Astrocyte (in vitro differentiated cells and primary cell): ENCODE measurements at regions not wholly inside any gene's neighbourhood (a gene's known extent, or its start where the extent isn't known, plus 50 kb on each side); places are given as distances from the start of the nearest gene placed in this dataset.

Experiments used
- DNase-seq: peaks from one replicate; pipeline ENCODE4 v3.0.0-alpha.2; 2010; ENCODE audit warnings: low read depth
- FAIRE-seq: peaks from 2 replicates; lab custom pipeline; 2011; peaks lifted over from hg19 to GRCh38; lab: Jason Lieb, UNC
- H2AFZ ChIP-seq: 2 replicates; pipeline ENCODE4 v1.6.0; 2012; ENCODE audit warnings: low read depth, low read length, inconsistent platforms
- H3K27ac ChIP-seq: 2 replicates; pipeline ENCODE4 v1.5.1; 2011; ENCODE audit warnings: low read depth, low read length, inconsistent platforms
- H3K27me3 ChIP-seq: 2 replicates; pipeline ENCODE4 v1.6.0; 2011; ENCODE audit warnings: low read length, inconsistent platforms; ENCODE audit not compliant: insufficient read depth
- H3K36me3 ChIP-seq: 2 replicates; pipeline ENCODE4 v1.5.1; 2011; ENCODE audit warnings: low read length, inconsistent platforms; ENCODE audit not compliant: insufficient read depth
- H3K4me1 ChIP-seq: 2 replicates; pipeline ENCODE4 v1.5.1; 2011; ENCODE audit warnings: low read length, inconsistent platforms; ENCODE audit not compliant: insufficient read depth
- H3K4me2 ChIP-seq: 2 replicates; pipeline ENCODE4 v1.6.0; 2012; ENCODE audit warnings: low read length, inconsistent platforms
- H3K4me3 ChIP-seq: 2 replicates; pipeline ENCODE4 v1.5.1; 2011; ENCODE audit warnings: low read depth, mild to moderate bottlenecking, low read length, inconsistent platforms; ENCODE audit not compliant: insufficient read depth
- H3K79me2 ChIP-seq: 2 replicates; pipeline ENCODE4 v1.6.0; 2012; ENCODE audit warnings: mild to moderate bottlenecking, low read length, inconsistent platforms; ENCODE audit not compliant: insufficient read depth
- H3K9ac ChIP-seq: 2 replicates; pipeline ENCODE4 v1.6.0; 2012; ENCODE audit warnings: mild to moderate bottlenecking, low read length, inconsistent platforms
- H3K9me3 ChIP-seq: 2 replicates; pipeline ENCODE4 v1.5.1; 2012; ENCODE audit warnings: low read depth, mild to moderate bottlenecking, low read length, inconsistent platforms; ENCODE audit not compliant: insufficient read depth
- H4K20me1 ChIP-seq: 2 replicates; pipeline ENCODE4 v1.6.0; 2012; ENCODE audit warnings: low read length, inconsistent platforms; ENCODE audit not compliant: insufficient read depth
- H3K27ac Mint-ChIP-seq: one replicate; pipeline ENCODE4 v1.8.0; 2021; ENCODE audit warnings: mild to moderate bottlenecking, mixed read lengths; ENCODE audit not compliant: unreplicated experiment
- H3K27me3 Mint-ChIP-seq: one replicate; pipeline ENCODE4 v1.8.0; 2021; ENCODE audit warnings: low read depth, mixed read lengths; ENCODE audit not compliant: unreplicated experiment
- H3K36me3 Mint-ChIP-seq: one replicate; pipeline ENCODE4 v1.8.0; 2021; ENCODE audit warnings: low read depth, mixed read lengths; ENCODE audit not compliant: unreplicated experiment
- H3K4me1 Mint-ChIP-seq: one replicate; pipeline ENCODE4 v1.8.0; 2021; ENCODE audit warnings: low read depth, mixed read lengths; ENCODE audit not compliant: unreplicated experiment
- H3K4me3 Mint-ChIP-seq: one replicate; pipeline ENCODE4 v1.8.0; 2021; ENCODE audit warnings: mild to moderate bottlenecking, moderate library complexity, mixed read lengths; ENCODE audit not compliant: unreplicated experiment
- H3K9me3 Mint-ChIP-seq: one replicate; pipeline ENCODE4 v1.8.0; 2021; ENCODE audit warnings: mild to moderate bottlenecking, mixed read lengths; ENCODE audit not compliant: unreplicated experiment
- EZH2 ChIP-seq: IDR thresholded peaks from 2 replicates; pipeline ENCODE4 v1.6.1; 2012; ENCODE audit warnings: mild to moderate bottlenecking, low read length, inconsistent platforms; ENCODE audit not compliant: insufficient read depth
- TF ChIP-seq, protein P1 (sequence below): IDR thresholded peaks from 2 replicates; pipeline ENCODE4 v1.5.1; 2011; ENCODE audit warnings: low read depth, mild to moderate bottlenecking, inconsistent platforms, low read length, moderate library complexity; ENCODE audit not compliant: insufficient read depth

DNA sequence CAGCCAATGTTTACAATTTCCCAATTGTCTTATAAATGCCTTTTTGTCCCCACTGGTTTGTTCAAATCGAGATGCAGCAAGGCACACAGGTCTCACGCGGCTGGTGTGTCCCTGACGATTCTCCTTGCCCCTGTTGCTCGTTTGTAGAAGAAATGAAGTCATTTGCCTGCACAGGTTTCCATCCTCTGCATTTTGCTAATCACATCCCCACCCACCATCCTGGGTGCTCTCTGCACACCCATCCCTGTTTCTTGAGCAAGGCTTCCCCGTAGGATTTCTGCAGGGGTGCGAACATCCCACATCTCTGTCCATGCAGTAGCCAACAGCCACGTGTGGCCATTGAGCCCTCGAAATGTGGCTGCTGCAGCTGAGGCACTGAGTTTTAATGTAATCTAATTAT lies 59.8 kb upstream of the SOX1 start:
- Mint-ChIP-seq H3K4me3 (no peak overlapping the region), H3K4me1 (no peaks in the 10 kb centered on the region), H3K9me3 (peaks cover 16% of the 10 kb centered on the region), H3K27ac (no peak overlapping the region), H3K27me3 (peaks cover 33% of the 10 kb centered on the region), H3K36me3 (no peaks in the 10 kb centered on the region)
- TF ChIP-seq EZH2 = no peak
- TF ChIP-seq, protein P1, sequence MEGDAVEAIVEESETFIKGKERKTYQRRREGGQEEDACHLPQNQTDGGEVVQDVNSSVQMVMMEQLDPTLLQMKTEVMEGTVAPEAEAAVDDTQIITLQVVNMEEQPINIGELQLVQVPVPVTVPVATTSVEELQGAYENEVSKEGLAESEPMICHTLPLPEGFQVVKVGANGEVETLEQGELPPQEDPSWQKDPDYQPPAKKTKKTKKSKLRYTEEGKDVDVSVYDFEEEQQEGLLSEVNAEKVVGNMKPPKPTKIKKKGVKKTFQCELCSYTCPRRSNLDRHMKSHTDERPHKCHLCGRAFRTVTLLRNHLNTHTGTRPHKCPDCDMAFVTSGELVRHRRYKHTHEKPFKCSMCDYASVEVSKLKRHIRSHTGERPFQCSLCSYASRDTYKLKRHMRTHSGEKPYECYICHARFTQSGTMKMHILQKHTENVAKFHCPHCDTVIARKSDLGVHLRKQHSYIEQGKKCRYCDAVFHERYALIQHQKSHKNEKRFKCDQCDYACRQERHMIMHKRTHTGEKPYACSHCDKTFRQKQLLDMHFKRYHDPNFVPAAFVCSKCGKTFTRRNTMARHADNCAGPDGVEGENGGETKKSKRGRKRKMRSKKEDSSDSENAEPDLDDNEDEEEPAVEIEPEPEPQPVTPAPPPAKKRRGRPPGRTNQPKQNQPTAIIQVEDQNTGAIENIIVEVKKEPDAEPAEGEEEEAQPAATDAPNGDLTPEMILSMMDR = no peak
- Histone ChIP-seq H3K27me3 (no peaks in the 10 kb centered on the region), H4K20me1 (no peaks in the 10 kb centered on the region), H3K9ac (no peak overlapping the region), H3K4me3 (no peak overlapping the region), H3K4me1 (no peaks in the 10 kb centered on the region), H3K4me2 (no peak overlapping the region), H3K79me2 (no peaks in the 10 kb centered on the region), H3K9me3 (peaks cover 5% of the 10 kb centered on the region), H3K36me3 (no peaks in the 10 kb centered on the region), H3K27ac (no peak overlapping the region), H2AFZ (no peak overlapping the region)
- FAIRE-seq (no peak), DNase-seq (no peak)

DNA sequence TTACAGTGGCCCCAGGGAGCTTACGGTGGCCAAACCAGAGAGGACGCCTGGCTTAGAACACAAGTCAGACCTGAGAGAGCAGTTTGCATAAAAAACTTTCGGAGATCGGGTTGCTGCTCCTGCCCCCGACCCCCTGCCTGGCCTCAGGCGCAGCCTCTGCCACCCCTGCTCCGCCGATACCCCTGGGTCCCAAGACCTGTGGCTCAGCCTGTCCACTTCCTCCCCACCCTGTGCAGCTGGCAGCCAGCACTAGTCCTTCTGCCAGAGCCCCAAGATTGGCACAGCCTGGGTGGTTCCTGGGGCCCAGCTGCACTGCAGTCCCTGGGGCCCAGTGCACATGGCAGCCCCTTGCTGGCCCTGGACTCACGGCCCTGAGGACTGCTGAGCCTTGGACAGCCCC lies 56.2 kb upstream of the SOX1 start:
- Histone ChIP-seq H3K79me2 (no peaks in the 10 kb centered on the region), H3K4me3 (no peak overlapping the region), H3K4me2 (no peak overlapping the region), H3K4me1 (no peaks in the 10 kb centered on the region), H2AFZ (no peak overlapping the region), H3K9ac (no peak overlapping the region), H3K9me3 (peaks cover 8% of the 10 kb centered on the region), H4K20me1 (no peaks in the 10 kb centered on the region), H3K36me3 (no peaks in the 10 kb centered on the region), H3K27ac (no peak overlapping the region), H3K27me3 (no peaks in the 10 kb centered on the region)
- Mint-ChIP-seq H3K36me3 (no peaks in the 10 kb centered on the region), H3K9me3 (peaks cover 11% of the 10 kb centered on the region), H3K27me3 (peaks cover 25% of the 10 kb centered on the region), H3K4me1 (no peaks in the 10 kb centered on the region), H3K4me3 (no peak overlapping the region), H3K27ac (no peak overlapping the region)
- DNase-seq (no peak), FAIRE-seq (no peak)
- no peak for TF ChIP-seq EZH2
- TF ChIP-seq, protein P1 = no peak

DNA sequence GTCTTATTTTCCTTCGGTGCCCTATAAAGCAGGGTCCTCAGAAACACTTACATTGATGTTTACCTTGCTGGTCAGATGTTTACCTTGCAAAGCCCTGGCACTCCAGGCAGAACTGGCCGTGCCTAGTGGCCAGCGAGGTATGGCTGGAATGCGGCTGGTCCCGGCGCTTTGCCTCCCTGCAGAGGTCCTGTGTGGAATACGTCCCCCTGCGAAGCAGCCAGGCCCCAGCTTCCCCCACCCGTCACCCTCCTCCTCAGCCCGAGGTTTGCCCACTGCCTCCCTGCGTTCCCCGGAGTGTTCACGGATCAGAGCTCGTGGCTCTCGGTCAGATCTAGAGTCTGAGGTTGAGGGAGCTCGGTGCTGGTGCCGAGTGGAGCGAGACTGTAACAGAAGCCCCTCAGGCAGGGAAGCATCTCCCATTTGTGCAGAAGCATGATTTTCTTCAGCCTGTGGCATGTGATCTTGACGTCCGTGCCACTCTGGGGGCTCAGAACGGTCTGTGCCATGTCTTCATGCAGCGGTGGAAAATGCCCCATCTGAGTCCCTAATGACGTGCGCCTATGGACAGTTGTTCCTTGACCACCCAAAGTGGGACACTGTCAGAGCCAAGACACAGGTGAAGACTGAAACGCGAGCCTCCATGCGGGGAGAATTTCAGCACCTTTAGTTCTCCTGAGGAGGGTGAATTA lies 54.8 kb upstream of the SOX1 start:
- Mint-ChIP-seq H3K27me3 (peaks cover 24% of the 10 kb centered on the region), H3K4me3 (no peak overlapping the region), H3K36me3 (no peaks in the 10 kb centered on the region), H3K4me1 (no peaks in the 10 kb centered on the region), H3K27ac (no peak overlapping the region), H3K9me3 (peaks cover 5% of the 10 kb centered on the region)
- DNase-seq (no peak), FAIRE-seq (no peak)
- Histone ChIP-seq H3K4me2 (no peak overlapping the region), H3K27ac (no peak overlapping the region), H3K27me3 (no peaks in the 10 kb centered on the region), H3K9me3 (peaks cover 11% of the 10 kb centered on the region), H2AFZ (no peak overlapping the region), H4K20me1 (no peaks in the 10 kb centered on the region), H3K9ac (no peak overlapping the region), H3K79me2 (no peaks in the 10 kb centered on the region), H3K4me1 (no peaks in the 10 kb centered on the region), H3K36me3 (no peaks in the 10 kb centered on the region), H3K4me3 (no peak overlapping the region)
- no peak for TF ChIP-seq EZH2
- TF ChIP-seq, protein P1 = no peak
